HG03460 (cell line): ENCODE measurements at regions not wholly inside any gene's neighbourhood (a gene's known extent, or its start where the extent isn't known, plus 50 kb on each side); places are given as distances from the start of the nearest gene placed in this dataset.

Experiments used
- ATAC-seq: cut with Tn5 transposase; IDR thresholded peaks from one replicate; pipeline ENCODE4 v1.9.1; 2021; ENCODE audit not compliant: unreplicated experiment

DNA sequence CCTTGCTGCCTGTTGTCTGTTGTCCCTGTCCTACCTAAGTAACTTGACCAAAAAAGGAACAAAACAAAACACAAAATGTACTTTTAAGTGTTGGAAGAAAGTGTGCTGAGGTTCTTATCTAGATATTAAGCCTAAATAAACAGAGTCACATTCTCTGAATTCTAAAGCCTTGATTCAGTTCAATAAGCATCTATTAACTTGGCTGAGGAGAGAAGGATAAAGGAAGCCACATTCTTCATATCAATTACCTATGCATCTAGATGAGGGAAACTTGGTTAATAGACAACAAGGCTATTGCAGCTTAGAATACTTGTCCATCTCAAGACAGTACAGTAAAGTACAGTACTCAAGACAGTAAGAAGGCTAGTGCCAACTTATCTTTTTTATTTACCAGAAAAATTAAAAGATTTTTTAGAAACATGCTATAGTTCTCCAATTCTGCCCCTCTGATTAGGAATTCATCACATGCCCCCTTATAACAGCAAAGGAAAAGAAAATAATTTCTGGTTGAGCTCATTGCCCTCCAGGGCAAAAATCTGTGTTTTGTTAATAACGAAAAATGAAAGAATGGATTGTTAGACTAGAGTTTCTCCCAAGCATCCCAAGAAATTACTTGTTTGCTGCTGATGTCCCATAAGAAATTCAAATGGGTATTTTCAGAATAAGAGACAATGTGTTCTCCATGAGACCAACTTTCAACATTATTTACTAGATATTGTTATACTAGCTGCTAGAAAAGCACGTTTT lies 546.5 kb upstream of the SEMA3D start:
- no peak for ATAC-seq

GRCh38 chr7:85730012-85730411 lies 543.2 kb upstream of the SEMA3D start:
- no peak for ATAC-seq

GRCh38 chr7:85725026-85725425 lies 538.2 kb upstream of the SEMA3D start:
- no peak for ATAC-seq

GRCh38 chr7:85719981-85720953 lies 533.4 kb upstream of the SEMA3D start:
- no peak for ATAC-seq

- no peak for ATAC-seq
Observed at GRCh38 chr7:85716353-85716752, 529.5 kb upstream of the SEMA3D start.

DNA sequence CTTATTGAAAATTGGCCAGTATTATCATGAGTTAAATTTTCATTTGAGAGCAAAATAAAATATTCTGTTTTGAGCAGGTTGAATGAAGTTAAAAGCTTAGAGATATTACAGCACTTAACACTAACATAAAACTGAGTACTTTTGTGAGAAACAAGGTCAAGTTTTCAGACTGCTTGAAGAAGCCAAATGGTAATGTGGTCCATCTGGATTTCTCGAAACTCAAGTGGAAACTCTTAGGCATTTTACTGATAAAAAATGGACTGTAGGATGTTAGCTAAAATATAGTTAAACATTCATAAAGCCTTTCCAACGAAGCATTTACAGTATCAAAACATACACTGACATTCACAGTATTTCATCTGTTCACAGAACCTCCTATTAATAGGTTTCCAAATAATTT lies 528.1 kb upstream of the SEMA3D start:
- ATAC-seq = no peak

GRCh38 chr7:85714043-85714578 lies 527.3 kb upstream of the SEMA3D start:
- peak; percentile 53 for ATAC-seq

DNA sequence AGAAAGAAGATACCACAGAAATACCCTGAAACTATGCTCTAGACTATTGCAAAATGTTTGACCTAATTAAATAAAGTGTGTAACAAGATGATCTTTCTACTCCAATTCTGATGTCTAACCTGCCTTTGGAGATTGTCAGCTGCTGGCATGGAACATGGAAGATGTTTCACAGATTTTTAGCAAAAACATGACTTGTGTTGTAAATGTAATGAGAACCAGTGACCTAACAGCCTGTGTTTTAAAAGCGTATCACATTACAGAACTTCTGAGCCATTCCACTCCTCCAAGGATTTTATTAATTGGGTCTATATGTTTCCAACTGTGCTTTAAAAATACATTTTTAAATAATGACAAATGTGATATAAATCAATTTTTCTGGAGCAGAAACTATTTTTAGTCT lies 526.3 kb upstream of the SEMA3D start:
- no peak for ATAC-seq

DNA sequence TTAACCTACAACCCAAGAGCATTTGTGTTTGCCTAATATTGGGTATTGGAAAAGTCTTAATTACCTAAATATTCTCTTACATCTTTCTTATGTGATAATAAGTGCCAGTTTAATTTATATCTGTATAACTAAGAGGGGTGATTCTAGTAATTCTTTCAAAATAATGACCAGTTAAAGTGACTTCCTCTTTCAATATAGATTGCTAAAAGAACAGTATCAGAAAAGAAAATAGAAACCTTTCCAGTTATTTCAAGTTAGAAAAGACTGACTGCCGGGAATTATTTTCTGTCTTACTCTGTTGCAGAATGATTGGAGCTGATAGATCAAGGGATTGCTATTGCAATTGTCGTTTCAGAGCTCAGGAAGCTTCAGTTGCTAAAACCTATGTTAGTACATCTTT lies 525.0 kb upstream of the SEMA3D start:
- no peak for ATAC-seq

DNA sequence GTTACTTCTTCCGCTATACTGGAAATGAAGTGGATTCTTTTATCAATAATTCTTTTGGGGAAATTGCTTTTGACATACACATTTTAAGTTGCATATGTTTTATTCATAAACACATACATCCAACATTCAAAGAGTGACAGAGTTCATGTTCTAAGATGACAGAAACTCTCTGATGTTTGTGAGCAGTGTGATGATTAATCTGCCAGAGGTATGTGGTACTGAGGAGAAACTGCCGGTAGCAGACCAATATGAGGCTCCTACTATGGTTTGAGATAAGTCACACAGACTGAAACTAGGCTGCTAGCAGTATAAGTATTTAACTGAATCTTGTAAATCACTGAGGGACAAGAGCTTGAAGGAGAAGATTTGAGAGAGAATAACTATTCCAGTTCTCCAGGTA lies 524.1 kb upstream of the SEMA3D start:
- ATAC-seq = no peak

GRCh38 chr7:85708221-85708620 lies 521.4 kb upstream of the SEMA3D start:
- no peak for ATAC-seq

- no peak for ATAC-seq
Observed at GRCh38 chr7:85705076-85705475, 518.2 kb upstream of the SEMA3D start.

- ATAC-seq = no peak
Observed at GRCh38 chr7:85703251-85704010, 516.6 kb upstream of the SEMA3D start.

DNA sequence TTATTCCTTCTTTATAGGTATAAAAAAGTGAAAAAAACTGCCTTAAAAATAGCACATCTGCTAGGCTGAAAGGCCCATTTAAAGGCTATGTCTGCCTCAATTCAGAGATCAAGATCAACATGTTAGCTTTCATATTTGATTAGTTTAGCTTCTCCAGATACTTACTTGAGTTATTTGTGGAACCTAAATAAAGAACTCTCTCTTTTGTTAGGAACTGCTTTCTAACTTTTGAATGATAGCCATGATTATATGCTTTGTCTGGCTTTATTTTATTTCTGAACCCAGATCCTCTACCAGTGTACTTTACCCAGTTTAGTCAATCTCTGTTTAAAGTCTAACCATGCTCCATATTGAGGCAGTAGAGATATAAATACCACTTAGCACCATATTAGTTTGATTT lies 515.5 kb upstream of the SEMA3D start:
- no peak for ATAC-seq

GRCh38 chr7:85699482-85699881 lies 512.6 kb upstream of the SEMA3D start:
- peak; percentile 58 for ATAC-seq

DNA sequence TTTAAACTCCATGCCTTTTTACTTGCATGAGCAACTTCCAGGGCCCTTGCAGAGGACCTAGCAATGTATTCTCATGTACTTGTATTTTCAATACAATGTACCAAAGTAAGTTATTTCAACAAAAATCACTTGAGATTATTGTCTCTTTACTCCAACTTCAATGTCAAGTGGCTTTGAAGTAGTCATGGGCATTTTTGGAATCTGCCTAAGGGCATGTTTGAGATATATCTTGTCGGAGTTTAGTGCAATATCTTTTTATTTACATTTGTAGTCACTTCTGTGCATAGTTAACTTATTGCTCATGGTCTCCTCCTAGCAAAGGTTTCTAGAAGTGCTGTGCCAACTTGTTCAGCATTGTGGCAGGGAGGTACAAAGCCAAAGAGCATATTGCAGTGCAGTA lies 508.7 kb upstream of the SEMA3D start:
- no peak for ATAC-seq

- no peak for ATAC-seq
Observed at GRCh38 chr7:85695041-85695440, 508.2 kb upstream of the SEMA3D start.

- ATAC-seq = no peak
Observed at GRCh38 chr7:85693326-85693725, 506.5 kb upstream of the SEMA3D start.

DNA sequence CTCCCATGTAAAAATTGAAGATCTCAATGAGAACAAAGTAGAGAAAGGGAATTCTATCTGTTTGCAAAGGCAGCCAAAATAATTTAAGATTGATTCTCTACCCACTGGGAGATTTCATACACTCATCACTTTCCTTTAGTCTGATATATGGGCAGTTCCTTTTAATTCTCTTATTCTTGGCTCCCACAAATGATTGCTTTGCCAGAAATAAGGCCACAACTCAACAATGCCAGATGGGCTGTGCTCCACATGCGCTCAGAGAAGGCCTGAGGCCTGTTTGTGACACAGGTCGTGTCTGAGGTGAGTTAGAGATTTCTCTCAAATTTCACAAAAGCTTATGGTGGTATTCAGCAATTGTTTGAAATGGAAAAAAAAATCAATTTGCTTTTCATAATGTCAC lies 501.9 kb upstream of the SEMA3D start:
- no peak for ATAC-seq

GRCh38 chr7:85686401-85687181 lies 499.7 kb upstream of the SEMA3D start:
- ATAC-seq = no peak
